Gastroesophageal sphincter (tissue), 4 donors: ENCODE measurements at regions not wholly inside any gene's neighbourhood (a gene's known extent, or its start where the extent isn't known, plus 50 kb on each side); places are given as distances from the start of the nearest gene placed in this dataset.

ENCODE experiments used
- ATAC-seq: fragments of 150-250 bp; one replicate; pipeline ENCODE4 v1.9.1; 2016; ENCODE audit warnings: mild to moderate bottlenecking, moderate library complexity
- H3K27ac ChIP-seq, 4 donors: fragments of 200-600 bp; sonication (generic) in 3 of 4; 1 replicate in 3 of 4; 2 replicates in 1 of 4; pipeline ENCODE4 v1.5.1; 2016 to 2019
- H3K27me3 ChIP-seq: fragments of 200-600 bp; sonication (generic); one replicate; pipeline ENCODE4 v1.5.1; 2019
- H3K36me3 ChIP-seq, 2 donors: fragments of 200-600 bp; sonication (generic); one replicate each; pipeline ENCODE4 v1.5.1; 2019; ENCODE audit warnings: control low read depth in 1 of 2
- H3K4me1 ChIP-seq, 3 donors: fragments of 200-600 bp; sonication (generic); 1 replicate in 2 of 3; 2 replicates in 1 of 3; pipeline ENCODE4 v1.5.1; 2016 to 2019; ENCODE audit warnings: control low read depth in 2 of 3
- H3K4me3 ChIP-seq, 2 donors: fragments of 200-600 bp; sonication (generic); one replicate each; pipeline ENCODE4 v1.5.1; 2019; ENCODE audit warnings: mild to moderate bottlenecking in 1 of 2, moderate library complexity in 1 of 2
- H3K9me3 ChIP-seq, 3 donors: fragments of 200-600 bp; sonication (generic); one replicate each; pipeline ENCODE4 v1.5.1; 2017 to 2019; ENCODE audit warnings: control low read depth in 2 of 3
- CTCF ChIP-seq, 4 experiments: fragments of 200-600 bp in 2 of 4; fragments of 450-650 bp in 2 of 4; sonication (generic) in 1 of 4; IDR thresholded peaks; one replicate each; pipeline ENCODE4 v1.5.1; 2017 to 2019; ENCODE audit warnings: antibody characterized with exemption in 4 of 4, mild to moderate bottlenecking in 2 of 4, moderate library complexity in 2 of 4
- EP300 ChIP-seq: sonication (generic); formaldehyde crosslinking; IDR thresholded peaks from one replicate; pipeline ENCODE4 v1.6.1; 2017; ENCODE audit warnings: antibody characterized with exemption, mild to moderate bottlenecking
- POLR2A ChIP-seq, 2 donors: fragments of 450-650 bp; IDR thresholded peaks; one replicate each; pipeline ENCODE4 v1.6.1; 2017; ENCODE audit warnings: antibody characterized with exemption in 2 of 2, mild to moderate bottlenecking in 2 of 2, moderate library complexity in 1 of 2
- POLR2AphosphoS5 ChIP-seq: sonication (generic); formaldehyde crosslinking; IDR thresholded peaks from one replicate; pipeline ENCODE4 v1.6.1; 2017; ENCODE audit warnings: antibody characterized with exemption
- WGBS, 2 donors: methylation state at CpG; one replicate each; pipeline ENCODE4 v1.1.5; 2018; ENCODE audit warnings: low coverage in 1 of 2; 5-methylcytosine and 5-hydroxymethylcytosine counted together

GRCh38 chrX:43316146-43316545 is 340.0 kb upstream of the MAOA start:
- no peaks in the 10 kb centered on the region for H3K4me1 ChIP-seq
- ATAC-seq, result no peak
- H3K27me3 ChIP-seq, result no peaks in the 10 kb centered on the region
- no peaks in the 10 kb centered on the region for H3K36me3 ChIP-seq
- no peaks in the 10 kb centered on the region for H3K9me3 ChIP-seq
- WGBS, 2 donors, result 22 to 82% methylated on average over 1 of the region's 2 CpGs
- no peak for TF ChIP-seq POLR2AphosphoS5
- no peak for TF ChIP-seq POLR2A (IDR thresholded peaks at IDR 0.05)
- no peak for TF ChIP-seq EP300
- no peak for TF ChIP-seq CTCF (IDR thresholded peaks at IDR 0.05)
- no peak overlapping the region for H3K4me3 ChIP-seq
- no peak overlapping the region for H3K27ac ChIP-seq

GRCh38 chrX:43317378-43317777 is 338.7 kb upstream of the MAOA start:
- H3K36me3 ChIP-seq, result no peaks in the 10 kb centered on the region
- no peak for ATAC-seq
- no peak overlapping the region for H3K4me3 ChIP-seq
- 75 to 80% methylated on average over 1 of the region's 1 CpG for WGBS, 2 donors
- H3K4me1 ChIP-seq, result no peaks in the 10 kb centered on the region
- H3K9me3 ChIP-seq, result no peaks in the 10 kb centered on the region
- no peaks in the 10 kb centered on the region for H3K27me3 ChIP-seq
- H3K27ac ChIP-seq, result no peak overlapping the region
- TF ChIP-seq CTCF (IDR thresholded peaks at IDR 0.05), result no peak
- no peak for TF ChIP-seq POLR2AphosphoS5
- TF ChIP-seq EP300, result no peak
- no peak for TF ChIP-seq POLR2A (IDR thresholded peaks at IDR 0.05)

- no peaks in the 10 kb centered on the region for H3K36me3 ChIP-seq
These were observed 327.6 kb upstream of the MAOA start for GRCh38 chrX:43328358-43328946.

GRCh38 chrX:43333543-43333942 is 322.6 kb upstream of the MAOA start:
- Histone ChIP-seq H3K36me3 (no peaks in the 10 kb centered on the region), H3K9me3 (peaks cover 0 to 4% (median 0%) of the 10 kb centered on the region in 3 donors), H3K4me1 (no peaks in the 10 kb centered on the region), H3K27me3 (no peaks in the 10 kb centered on the region), H3K4me3 (no peak overlapping the region), H3K27ac (no peak overlapping the region)
- ATAC-seq, result no peak
- 67% methylated on average over 1 of the region's 1 CpG; no CpG with 5 or more reads in 1 of the 2 donors for WGBS, 2 donors
- no peak for TF ChIP-seq EP300
- no peak for TF ChIP-seq CTCF (IDR thresholded peaks at IDR 0.05)
- TF ChIP-seq POLR2A (IDR thresholded peaks at IDR 0.05), result no peak
- TF ChIP-seq POLR2AphosphoS5, result no peak

More at GRCh38 chrX:43328358-43328946, 327.6 kb upstream of the MAOA start:
- no peaks in the 10 kb centered on the region for H3K9me3 ChIP-seq
- no peak overlapping the region for H3K4me3 ChIP-seq
- TF ChIP-seq POLR2A (IDR thresholded peaks at IDR 0.05) (no peak), CTCF (IDR thresholded peaks at IDR 0.05) (no peak), EP300 (no peak), POLR2AphosphoS5 (no peak)
- H3K27ac ChIP-seq, result no peak overlapping the region
- ATAC-seq, result no peak
- no peaks in the 10 kb centered on the region for H3K4me1 ChIP-seq
- no peaks in the 10 kb centered on the region for H3K27me3 ChIP-seq
- 58 to 80% methylated on average over 4 to 5 of the region's 9 CpGs for WGBS, 2 donors

- no peak overlapping the region for H3K4me3 ChIP-seq
- ATAC-seq, result no peak
- H3K36me3 ChIP-seq, result no peaks in the 10 kb centered on the region
- no peak for TF ChIP-seq CTCF (IDR thresholded peaks at IDR 0.05)
- no peak for TF ChIP-seq POLR2AphosphoS5
- TF ChIP-seq EP300, result no peak
- no peak for TF ChIP-seq POLR2A (IDR thresholded peaks at IDR 0.05)
- no peak overlapping the region for H3K27ac ChIP-seq
- H3K9me3 ChIP-seq, result no peaks in the 10 kb centered on the region
- H3K4me1 ChIP-seq, result no peaks in the 10 kb centered on the region
- no peaks in the 10 kb centered on the region for H3K27me3 ChIP-seq
- 95% methylated on average over 2 of the region's 2 CpGs for WGBS, 2 donors
These were observed 310.9 kb upstream of the MAOA start for GRCh38 chrX:43345166-43345565.
